GM04504 (cell line): ENCODE measurements at regions not wholly inside any gene's neighbourhood (a gene's known extent, or its start where the extent isn't known, plus 50 kb on each side); places are given as distances from the start of the nearest gene placed in this dataset.
"Not testable (repeated sequence)": the region's sequence is repeated elsewhere in the genome, so short reads cannot be mapped to it uniquely, and the experiment has no call there.

Experiments used
- DNase-seq: peaks from one replicate; pipeline ENCODE4 v3.0.0-alpha.2; 2012; ENCODE audit warnings: low read depth

DNA sequence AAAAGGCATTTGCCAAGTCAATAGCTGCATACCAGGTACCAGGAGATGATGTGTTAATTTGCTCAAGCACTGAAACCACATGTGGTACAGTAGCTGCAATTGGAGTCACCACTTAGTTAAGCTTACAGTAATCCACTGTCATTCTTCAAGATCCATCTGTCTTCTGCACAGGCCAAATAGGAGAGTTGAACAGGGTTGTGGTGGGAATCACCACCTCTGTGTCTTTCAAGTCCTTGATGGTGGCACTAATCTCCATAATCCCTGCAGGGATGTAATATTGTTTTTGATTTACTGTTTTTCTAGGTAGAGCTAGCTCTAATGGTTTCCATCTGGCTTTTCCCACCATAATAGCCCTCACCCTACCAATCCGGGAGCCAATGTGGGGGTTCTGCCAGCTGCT lies 91.9 kb downstream of the FCRL5 start:
- DNase-seq, result no peak

DNA sequence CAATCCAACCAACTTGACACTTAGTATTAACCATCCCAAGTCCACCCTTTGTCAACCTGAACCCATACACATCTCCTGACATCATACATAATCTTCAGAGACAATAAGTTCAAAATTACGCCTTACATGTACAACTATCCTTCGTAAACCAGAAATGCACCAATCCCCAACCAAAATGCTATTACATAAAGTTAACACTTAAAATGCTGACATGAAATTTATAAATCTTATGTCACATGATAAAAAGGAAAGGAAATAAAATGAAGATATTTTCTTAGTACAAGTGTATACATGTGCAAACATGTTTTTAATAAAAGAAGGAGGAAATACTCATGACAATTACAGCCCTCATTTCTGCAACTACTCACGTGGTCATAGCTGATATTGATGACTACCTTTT lies 95.0 kb downstream of the FCRL5 start:
- no peak for DNase-seq

DNA sequence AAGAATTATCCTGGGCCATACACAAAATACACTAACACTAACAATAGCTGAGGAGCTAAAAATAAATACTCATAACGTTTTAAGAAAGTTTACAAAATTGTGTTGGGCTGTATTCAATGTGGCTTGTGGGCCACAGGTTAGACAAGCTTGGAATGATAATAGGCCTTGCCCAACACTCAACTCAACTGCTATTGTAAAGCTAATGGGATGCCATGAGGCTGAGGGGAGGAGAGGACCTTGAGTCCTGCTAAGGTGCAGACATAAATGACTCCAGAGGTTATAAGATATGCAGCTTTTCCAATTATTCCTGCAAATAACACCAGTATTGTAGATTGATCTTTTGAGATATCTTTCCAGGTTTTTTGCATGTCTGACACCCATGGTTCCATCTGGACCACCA lies 97.0 kb downstream of the FCRL5 start:
- no peak for DNase-seq

DNA sequence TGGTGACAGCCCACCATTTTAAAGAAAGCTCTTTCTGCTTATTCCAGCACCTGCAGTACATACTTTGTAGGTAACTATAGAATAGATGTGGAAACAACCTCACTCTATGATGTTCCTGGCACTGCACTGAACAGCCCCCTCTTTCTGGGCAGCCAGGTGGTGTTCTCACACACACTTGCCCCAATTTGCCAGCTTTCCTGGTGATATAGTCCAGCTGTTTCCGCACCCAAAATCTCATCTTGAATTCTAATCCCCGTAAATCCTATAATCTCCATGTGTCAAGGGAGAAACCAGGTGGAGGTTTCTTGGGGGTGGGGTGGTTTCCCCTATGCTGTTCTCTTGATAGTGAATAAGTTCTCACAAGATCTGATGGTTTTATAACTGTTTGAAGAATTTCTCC lies 102.2 kb downstream of the FCRL5 start:
- no peak for DNase-seq

DNA sequence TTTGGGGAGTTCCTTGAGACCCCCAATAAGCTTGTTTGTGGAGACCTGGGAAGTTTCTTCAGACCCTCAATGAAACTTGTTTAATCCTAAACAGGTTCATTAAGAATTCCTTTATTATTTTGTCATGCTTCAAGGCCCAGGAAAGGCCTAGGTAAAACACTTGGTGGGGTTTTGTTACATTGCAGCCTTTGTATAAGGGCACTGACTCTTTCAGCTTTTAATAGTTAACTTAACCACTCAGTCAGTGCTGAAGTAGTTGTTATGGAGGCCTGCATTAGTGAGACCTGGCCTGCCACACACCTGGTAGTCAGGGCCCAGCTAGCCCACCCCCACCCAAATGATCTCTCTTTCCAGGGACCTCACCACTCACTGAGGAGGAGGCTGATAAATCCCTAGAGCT lies 103.7 kb downstream of the FCRL5 start:
- no peak for DNase-seq

DNA sequence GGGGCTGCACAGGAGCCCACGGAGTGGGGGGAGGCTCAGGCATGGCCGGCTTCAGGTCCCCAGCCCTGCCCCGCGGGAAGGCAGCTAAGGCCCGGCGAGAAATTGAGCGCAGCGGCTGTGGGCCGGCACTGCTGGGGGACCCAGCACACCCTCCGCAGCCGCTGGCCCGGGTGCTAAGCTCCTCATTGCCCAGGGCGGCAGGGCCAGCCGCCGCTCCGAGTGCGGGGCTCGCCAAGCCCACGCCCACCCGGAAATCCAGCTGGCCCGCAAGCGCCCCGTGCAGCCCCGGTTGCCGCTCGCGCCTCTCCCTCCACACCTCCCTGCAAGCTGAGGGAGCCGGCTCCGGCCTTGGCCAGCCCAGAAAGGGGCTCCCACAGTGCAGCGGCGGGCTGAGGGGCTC lies 106.0 kb downstream of the FCRL5 start:
- not testable (repeated sequence) for DNase-seq

DNA sequence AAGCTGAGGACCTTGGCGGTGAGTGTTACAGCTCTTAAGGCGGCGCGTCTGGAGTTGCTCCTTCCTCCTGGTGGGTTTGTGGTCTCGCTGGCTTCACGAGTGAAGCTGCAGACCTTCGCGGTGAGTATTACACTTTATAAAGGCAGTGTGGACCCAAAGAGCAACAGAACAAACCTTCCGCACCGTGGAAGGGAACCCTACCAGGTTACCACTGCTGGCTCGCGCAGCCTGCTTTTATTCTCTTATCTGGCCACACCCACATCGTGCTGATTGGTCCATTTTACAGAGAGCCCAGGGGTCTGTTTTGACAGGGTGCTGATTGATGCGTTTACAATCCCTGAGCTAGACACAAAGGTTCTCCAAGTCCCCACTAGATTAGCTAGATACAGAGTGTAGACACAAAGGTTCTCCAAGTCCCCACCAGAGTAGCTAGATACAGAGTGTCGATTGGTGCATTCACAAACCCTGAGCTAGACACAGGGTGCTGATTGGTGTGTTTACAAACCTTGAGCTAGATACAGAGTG lies 106.6 kb downstream of the FCRL5 start:
- not testable (repeated sequence) for DNase-seq

DNA sequence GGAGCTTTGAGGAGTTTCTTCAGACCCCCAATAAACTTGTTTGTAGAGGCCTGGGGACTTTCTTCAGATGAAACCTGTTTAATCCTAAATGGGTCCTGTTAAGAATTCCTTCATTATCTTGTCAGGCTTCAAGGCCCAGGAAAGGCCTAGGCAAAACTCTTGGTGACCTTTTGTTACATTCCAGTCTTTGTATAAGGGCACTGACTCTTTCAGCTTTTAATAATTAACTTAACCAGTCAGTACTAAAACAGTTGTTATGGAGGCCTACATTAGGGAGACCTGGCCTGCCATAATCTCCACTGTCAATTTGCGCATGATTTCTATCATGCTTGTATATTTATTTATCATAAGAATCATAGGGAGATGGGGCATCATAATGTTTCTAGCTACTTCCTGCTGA lies 110.2 kb downstream of the FCRL5 start:
- DNase-seq, result no peak

DNA sequence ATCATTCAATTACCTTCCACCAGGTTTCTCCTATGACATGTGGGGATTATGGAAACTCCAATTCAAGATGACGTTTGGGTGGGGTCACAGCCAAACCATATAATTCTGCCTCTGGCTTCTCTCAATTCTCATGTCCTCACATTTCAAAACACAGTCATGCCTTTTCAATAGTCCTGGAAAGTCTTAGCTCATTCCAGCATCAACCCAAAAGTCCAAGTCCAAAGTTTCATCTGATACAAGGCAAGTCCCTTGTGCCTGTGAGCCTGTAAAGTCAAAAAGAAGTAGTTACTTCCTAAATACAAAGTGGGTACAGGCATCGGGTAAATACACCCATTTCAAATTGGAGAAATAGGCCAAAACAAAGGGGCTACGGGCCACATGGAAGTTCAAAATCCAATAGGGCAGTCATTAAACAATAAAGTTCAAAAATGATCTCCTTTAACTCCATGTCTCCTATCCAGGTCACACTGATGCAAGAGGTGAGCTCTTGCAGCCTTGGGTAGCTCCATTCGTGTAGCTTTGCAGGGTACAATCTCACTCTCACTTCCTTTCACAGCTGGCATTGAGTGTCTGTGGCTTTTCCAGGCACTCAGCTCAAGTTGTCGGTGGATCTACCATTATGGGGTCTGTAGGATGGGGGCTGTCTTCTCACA lies 112.9 kb downstream of the FCRL5 start:
- no peak for DNase-seq

DNA sequence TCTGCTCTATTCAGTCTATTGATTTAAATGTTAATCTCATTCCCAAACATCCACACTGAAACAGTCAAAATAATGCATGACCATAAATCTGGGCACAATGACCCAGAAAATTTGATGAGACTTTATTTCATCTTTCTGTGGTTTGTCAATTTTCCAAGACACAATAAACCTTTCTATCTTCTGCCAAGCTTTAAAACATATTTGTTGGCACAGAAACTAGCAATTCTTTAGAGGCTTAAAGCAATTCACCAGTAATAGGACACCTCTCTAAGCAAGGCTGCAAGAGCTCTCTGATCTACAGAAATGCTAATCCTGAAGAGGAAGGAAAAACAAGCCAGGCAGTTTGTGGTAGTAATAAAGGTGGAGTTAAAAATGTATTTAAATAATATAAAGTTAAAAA lies 113.7 kb downstream of the FCRL5 start:
- DNase-seq, result no peak

DNA sequence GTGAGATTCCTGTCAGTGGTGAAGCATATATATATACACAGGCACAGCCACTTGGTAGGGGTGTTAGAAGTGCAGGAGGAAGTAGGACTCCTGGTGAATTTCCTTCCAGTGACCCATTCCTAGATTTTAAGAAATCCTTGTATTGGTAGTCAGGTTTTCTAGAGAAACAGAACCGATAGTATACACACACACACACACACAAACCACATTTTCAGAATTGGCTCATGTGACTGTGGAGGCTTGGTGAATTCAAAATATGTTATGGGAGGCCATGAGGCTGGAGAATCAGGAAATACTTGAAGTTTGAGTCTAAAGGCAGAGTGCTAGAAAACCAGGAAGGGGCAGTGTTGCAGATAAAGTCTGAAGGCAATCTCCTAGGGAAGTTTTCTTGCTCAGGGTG lies 114.2 kb downstream of the FCRL5 start:
- no peak for DNase-seq

DNA sequence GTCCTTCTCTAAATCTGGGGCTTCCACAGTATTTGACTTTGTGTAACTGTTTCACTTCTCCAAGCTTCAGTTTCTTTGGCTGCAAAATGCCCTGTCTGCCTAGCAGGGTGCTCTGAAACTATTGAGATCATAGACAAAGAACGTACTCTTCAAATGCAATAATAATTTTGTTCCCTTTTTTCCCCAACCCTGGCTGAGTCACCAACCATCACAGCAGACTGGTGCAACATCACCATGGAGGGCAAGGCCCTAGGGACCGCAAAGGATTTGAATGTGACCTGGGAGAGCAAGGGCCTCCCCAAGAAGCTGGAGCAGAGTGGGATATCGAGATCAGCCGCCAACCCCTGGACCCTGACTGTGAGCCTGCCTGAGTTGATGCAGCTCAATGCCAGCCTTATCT lies 115.0 kb downstream of the FCRL5 start:
- DNase-seq, result no peak

DNA sequence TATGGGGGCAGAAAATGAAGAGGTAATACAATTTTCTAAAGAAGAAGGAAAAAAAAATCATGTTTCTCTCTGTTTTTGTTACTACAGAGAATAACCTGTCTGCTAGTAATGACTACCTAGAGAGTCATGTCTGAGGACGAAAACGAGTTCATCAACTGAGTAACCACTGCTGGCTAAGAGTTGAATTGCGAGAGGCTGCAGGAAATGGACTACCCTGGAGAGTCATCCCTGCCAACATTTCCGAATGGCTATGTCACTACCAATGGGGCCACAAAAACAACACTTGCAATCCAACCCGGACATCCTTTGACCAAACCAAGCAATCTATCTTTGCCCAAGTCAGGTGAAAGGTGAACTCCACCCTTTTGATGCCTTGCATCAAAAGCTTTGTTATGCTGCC lies 120.6 kb downstream of the FCRL5 start:
- no peak for DNase-seq

DNA sequence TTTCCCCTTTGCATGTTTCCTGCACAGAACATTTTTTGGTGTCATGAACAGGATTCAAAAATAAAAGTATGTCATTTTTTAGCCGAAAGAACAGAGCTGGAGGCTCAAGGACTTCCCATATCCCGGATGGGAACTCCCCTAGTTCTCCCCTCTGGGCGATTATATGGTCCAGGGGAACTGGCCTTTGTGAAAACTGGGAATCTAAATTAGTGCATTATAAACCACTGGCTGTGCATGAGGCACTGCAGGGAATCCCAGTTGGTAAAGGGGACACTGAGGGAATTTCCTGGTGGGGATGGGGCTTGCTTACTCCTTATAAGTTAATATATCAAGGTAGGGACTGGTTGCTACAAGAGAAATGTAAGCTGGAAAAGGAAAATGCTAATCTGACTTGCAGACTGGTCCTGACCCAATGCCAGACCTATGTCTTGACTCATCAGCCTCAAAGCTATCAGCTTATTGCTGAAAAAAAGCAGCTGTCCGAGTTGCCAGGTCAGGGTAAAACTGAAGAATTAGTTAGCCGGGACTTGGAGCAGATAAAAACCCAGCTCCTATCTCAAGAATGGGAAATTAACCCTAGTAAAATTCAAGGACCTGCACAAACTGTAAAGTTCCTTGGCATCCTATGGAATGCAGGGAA lies 122.6 kb downstream of the FCRL5 start:
- DNase-seq, result no peak

DNA sequence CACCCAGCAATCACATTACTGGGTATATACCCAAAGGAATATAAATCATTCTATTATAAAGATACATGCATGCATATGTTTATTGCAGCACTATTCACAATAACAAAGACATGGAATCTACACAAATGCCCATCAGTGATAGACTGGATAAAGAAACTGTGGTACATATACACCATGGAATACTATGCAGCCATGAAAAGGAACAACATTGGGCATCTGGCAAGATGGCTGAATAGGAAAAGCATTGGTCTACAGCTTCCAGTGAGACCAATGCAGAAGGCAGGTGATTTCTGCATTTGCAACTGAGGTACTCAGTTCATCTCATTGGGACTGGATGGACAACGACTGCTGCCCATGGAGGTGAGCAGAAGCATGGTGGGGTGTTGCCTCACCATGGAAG lies 128.6 kb downstream of the FCRL5 start:
- not testable (repeated sequence) for DNase-seq

DNA sequence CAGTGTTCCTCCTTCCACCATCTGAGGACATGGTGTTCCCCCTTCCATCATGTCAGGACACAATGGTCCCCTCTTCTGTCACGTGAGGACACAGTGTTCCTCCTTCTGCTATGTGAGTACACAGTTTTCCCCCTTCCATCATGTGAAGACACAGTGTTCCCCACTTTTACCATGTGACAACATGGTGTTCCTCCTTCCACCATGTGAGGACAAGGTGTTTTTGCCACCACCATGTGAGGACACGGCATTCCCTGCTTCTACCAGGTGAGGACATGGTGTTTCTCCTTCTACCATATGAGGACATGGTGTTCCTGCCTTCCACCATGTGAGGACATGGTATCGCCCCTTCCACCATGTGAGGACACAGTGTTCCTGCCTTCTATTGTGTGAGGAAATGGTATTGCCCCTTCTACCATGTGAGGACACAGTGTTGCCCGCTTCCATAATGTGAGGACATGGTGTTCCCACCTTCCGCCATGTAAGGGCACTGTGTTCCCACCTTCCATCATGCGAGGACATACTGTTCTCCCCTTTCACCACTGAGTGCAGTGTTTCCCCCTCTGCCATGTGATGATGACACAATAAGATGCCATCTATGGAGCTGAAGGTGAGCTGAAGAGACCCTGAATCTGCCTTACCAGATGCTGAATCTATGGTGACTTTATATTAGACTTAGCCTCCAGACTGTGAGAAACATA lies 132.3 kb downstream of the FCRL5 start:
- DNase-seq, result no peak

DNA sequence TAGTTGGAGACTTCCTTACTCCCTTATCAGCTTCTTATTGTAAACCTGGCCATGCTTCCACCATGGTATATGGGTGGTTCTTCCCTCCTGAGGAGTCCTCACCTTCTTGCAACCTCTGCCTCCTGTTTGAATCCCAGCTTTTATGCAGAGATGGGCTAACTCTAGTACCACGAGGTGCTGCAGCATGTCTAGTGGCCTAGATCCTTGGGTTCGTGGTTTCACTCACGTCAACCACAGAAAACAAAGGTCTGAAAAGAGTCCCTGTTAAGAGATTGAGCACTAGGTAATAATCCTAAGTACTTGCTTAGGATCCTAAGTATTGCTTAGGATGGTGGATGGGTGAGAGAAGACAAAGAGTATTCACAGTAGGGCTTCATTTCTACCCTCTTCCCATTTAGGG lies 133.7 kb downstream of the FCRL5 start:
- DNase-seq, result no peak

DNA sequence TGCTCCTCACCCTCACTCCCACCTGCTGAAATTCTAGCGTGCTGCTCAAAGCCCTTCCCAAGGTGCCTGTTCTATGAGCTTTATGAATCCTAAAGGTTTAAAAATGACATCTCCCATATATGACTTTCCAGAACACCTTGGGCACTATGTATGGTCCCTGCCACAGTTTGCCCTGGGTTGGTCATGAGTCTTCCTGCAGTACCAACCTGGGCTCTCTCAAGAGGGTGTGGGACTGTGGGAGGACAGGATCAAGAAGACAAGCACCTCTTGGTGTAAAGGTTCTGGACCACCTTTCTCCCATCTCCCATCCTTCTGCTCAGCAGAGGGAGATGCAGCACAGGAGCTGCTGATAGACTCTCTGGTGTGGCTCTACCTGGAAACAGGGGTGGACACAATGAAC lies 134.1 kb downstream of the FCRL5 start:
- DNase-seq, result no peak

DNA sequence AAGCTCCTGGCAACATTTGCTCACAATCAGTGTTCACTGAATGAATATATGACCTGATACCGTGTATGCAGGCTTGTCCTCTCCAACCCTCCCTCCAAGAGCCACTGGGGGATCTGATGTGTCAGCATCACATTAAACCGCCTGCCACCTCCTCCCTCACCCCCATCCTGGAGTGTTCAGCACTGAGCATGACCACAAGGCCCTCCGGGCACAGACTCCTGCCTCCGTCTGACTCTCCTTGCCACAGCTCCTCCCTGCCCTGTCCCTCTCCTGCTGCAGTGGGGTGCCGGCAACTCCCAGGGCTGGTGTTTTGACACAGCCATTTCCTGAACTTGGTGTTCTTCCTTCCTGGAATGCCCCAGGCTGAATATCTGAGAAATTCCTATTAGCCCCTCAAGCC lies 136.7 kb downstream of the FCRL5 start:
- DNase-seq, result no peak

DNA sequence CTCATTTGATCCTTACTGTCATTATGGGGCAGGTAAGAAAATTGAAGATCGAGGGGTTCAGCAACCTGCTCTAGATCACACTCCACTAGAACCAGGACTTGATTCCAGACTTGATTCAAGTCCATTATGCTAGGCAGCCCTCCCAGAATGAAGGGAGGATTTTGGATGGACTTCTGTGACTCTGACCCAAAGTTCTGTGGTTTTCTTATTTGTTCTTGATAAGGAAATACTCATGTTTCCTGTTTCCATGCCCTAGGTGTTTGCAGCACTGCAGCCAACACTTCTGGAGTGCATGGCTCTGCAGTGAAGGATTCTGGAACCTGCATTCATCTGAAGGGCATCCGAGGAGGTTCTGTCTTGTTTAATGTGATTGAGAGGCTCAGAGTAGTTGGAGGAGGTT lies 140.0 kb downstream of the FCRL5 start:
- DNase-seq, result no peak

DNA sequence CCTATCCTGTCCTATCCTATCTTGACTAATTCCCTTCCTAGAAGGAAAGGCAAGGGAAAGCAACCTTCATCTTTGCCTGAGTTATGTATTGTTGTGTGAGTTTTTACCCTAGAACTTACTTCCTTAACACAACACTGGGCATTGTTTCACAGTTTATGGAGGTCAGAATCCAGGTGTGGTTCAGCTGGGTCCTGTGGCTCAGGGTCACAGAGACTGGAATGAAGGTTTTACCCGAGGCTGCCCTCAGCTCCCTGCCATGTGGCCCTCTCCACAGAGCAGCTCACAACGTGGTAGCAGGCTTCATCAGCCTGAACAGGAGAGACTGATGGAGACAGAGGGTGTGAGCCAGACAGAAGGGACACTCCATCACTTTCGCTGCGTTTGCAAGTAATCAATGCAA lies 140.5 kb downstream of the FCRL5 start:
- no peak for DNase-seq

DNA sequence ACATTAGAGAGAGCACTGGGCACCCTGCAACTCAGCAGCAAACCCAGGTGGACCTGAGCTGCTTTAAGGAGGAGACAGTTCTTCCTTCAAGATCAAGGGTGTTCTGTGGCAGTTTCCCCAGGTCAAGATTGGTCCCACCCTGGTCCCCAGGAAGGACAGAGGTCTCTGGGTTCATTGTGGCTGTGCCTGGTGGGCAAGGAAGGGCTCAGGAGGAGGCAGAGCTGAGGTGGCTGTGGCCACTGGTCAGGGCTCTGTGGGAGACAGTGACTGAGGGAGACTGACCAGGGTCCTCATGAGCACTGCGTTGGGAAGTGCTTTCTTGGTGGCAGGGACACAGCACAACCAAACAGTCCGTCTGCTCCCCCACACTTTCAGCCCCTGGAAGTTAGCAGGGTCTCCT lies 141.3 kb downstream of the FCRL5 start:
- DNase-seq, result no peak

DNA sequence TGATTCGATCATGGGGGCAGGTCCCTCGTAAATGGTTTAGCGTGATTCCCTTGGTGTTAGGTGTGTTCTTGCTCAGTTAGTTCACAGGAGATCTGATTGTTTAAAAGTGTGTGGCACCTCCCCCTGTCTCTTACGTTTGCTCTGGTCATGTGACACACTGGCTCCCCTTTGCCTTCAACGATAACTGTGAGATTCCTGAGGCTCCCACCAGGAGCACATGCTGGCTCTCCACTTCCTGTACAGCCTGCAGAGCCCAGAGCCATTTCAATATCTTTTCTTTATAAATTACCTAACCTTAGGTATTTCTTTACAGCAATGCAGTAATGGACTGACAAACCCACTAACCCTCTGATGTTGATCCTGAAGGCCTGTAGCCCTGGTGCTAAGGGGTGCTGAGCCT lies 141.9 kb downstream of the FCRL5 start:
- no peak for DNase-seq

DNA sequence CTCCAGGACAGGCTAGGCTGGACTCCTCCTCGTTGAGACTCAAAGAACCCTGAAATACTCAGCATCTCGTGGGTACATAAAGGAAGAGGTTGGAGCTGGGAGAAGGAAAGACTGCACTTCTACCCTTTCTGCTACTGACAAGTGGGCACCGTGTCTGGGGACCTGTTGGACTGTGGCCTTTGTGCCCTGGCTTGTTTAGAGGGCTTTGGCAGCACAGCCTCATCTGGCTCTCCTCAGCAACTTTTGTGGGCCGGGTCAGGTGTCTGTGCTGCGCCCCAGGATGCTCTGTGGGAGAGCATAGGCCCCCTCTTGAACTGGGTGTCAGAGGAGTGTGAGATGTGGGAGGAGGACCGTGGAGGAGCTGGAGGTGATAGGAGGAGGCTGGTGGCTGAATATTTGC lies 142.4 kb downstream of the FCRL5 start:
- DNase-seq, result no peak
